Fibroblast of pulmonary artery (primary cell): ENCODE measurements at regions not wholly inside any gene's neighbourhood (a gene's known extent, or its start where the extent isn't known, plus 50 kb on each side); places are given as distances from the start of the nearest gene placed in this dataset.

Experiments used
- DNase-seq: peaks from one replicate; pipeline ENCODE4 v3.0.0-alpha.2; 2010; ENCODE audit warnings: low read depth
- H3K4me3 ChIP-seq: replicated peaks from 2 replicates; pipeline ENCODE4 v1.5.1; 2011; ENCODE audit warnings: low read depth, mild to moderate bottlenecking, control low read depth, low read length, moderate library complexity
- CTCF ChIP-seq: IDR thresholded peaks from 2 replicates; pipeline ENCODE4 v1.5.1; 2011; ENCODE audit warnings: mild to moderate bottlenecking, control low read depth, low read length, inconsistent platforms; ENCODE audit errors: missing control alignments

- H3K4me3 ChIP-seq, result no peak overlapping the region
- TF ChIP-seq CTCF, result no peak
- no peak for DNase-seq
Observed at GRCh38 chr12:74426091-74426490, 111.5 kb upstream of the ATXN7L3B start.

- DNase-seq, result no peak
- no peak for TF ChIP-seq CTCF
- no peak overlapping the region for H3K4me3 ChIP-seq
Observed at GRCh38 chr12:74429535-74429934, 108.1 kb upstream of the ATXN7L3B start.

GRCh38 chr12:74431801-74432200, 105.8 kb upstream of the ATXN7L3B start:
- TF ChIP-seq CTCF, result no peak
- no peak for DNase-seq
- H3K4me3 ChIP-seq, result no peak overlapping the region

GRCh38 chr12:74440469-74440868, 97.2 kb upstream of the ATXN7L3B start:
- no peak for DNase-seq
- H3K4me3 ChIP-seq, result no peak overlapping the region
- TF ChIP-seq CTCF, result no peak

GRCh38 chr12:74441872-74442271, 95.8 kb upstream of the ATXN7L3B start:
- no peak for TF ChIP-seq CTCF
- no peak for DNase-seq

DNA sequence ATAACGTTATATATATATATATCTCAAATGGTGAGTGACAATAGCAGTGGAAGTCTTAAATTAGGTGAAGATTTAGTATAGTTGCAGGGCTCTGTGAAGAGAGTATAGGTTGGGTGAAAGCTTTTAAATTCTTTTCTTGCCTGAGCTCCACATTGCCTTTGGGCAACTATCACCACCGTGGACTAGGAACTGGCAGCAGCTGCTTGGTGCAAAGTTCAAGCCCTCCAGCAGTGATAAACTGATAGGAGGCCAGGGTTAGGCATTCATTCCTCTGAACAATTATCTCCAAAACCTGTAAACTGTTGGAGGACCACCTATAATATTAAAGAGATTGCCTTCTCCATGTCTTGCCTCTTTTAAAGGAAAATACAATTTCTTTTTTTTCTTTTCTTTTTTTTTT, 91.2 kb upstream of the ATXN7L3B start:
- no peak overlapping the region for H3K4me3 ChIP-seq
- TF ChIP-seq CTCF, result no peak
- no peak for DNase-seq

More at GRCh38 chr12:74441872-74442271, 95.8 kb upstream of the ATXN7L3B start:
- no peak overlapping the region for H3K4me3 ChIP-seq

GRCh38 chr12:74449872-74450271, 87.8 kb upstream of the ATXN7L3B start:
- no peak for TF ChIP-seq CTCF
- H3K4me3 ChIP-seq, result no peak overlapping the region
- DNase-seq, result peak; percentile 16
